22Rv1 (cell line): ENCODE measurements at regions not wholly inside any gene's neighbourhood (a gene's known extent, or its start where the extent isn't known, plus 50 kb on each side); places are given as distances from the start of the nearest gene placed in this dataset.

ENCODE experiments used
- CTCF ChIP-seq: fragments of 450-650 bp; IDR thresholded peaks from 2 replicates; pipeline ENCODE4 v1.5.1; 2017; ENCODE audit warnings: mild to moderate bottlenecking
- ZFX ChIP-seq: fragments of 450-650 bp; IDR thresholded peaks from 2 replicates; pipeline ENCODE4 v1.6.1; 2017; ENCODE audit warnings: antibody characterized with exemption, borderline replicate concordance

DNA sequence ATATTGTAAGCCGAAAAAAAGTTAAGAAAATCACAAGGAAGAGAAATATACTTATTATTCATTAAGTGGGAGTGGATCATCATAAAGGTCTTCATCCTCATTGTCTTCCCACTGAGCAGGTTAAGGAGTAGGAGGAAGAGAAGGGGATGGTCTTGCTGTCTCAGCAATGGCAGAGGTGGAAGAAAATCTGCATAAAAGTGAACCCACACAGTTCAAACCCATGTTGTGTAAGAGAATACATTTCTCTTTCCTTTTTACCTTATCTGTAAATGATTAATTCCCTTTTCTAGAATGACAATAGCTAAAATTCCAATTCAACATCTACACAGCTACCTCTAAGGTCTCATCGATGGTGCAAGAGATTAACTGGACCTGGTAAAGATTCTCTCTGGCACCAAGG is 904.6 kb downstream of the EPHA3 start:
- no peak for TF ChIP-seq CTCF
- TF ChIP-seq ZFX = no peak
